NCI-H226 (cell line): ENCODE measurements at regions not wholly inside any gene's neighbourhood (a gene's known extent, or its start where the extent isn't known, plus 50 kb on each side); places are given as distances from the start of the nearest gene placed in this dataset.
"Not testable (repeated sequence)": the region's sequence is repeated elsewhere in the genome, so short reads cannot be mapped to it uniquely, and the experiment has no call there.

ENCODE experiments used
- DNase-seq: peaks from one replicate; pipeline ENCODE4 v3.0.0-alpha.2; 2015

DNA sequence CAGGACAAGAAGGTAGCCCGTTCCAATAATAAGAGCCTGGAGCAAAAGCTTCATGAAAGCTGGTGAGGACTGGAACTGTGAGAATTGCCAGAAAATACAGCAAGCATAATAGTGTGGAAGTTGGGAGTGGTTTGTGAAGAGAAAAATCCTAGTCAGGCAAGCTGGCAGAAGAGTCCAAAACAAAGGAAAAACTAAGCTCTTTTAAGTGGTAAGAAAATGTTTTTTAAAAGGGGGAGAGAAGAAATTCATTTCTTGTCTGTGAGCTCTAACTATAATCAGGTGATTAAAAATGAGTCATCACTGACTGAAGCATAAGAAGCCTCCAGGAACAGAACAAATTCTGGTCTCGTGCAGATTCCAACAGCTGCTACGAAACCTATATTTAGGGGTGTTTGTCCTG, 102.6 kb downstream of the CAAP1 start:
- DNase-seq: no peak

DNA sequence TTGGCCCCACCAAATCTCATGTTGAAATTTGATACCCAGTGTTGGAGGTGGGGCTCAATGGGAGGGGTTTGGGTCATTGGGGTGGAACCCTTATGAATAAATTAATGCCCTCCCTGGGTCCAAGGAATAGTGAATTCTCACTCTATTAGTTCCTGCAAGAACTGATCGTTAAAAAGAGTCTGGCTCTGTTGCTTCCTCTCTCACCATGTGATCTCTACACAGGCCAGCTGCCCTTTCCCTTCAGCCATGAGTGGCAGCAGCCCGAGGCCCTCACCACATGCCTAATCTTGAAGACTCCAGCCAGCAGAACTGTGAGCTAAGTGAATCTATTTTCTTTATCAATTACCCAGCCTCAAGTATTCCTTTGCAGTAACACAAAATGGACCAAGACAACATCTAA, 106.0 kb downstream of the CAAP1 start:
- no peak for DNase-seq

DNA sequence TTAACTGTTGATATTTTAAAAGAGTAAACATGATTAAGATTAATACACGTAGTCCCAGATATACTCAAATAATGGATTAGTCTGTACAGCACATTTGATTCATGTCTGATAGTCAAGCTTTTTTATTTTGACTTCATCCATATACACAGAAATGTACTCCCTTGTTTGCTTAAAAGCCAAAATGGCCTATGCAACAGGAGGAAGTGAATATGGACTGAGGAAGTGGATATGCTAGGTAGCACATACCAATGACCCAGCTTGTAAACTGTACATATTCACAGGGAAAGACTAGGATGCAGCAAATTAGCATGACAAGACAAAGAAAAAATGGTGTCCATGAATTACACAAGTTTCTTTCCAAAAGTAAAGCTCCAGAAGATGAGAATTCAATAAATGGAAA, 109.7 kb downstream of the CAAP1 start:
- no peak for DNase-seq

DNA sequence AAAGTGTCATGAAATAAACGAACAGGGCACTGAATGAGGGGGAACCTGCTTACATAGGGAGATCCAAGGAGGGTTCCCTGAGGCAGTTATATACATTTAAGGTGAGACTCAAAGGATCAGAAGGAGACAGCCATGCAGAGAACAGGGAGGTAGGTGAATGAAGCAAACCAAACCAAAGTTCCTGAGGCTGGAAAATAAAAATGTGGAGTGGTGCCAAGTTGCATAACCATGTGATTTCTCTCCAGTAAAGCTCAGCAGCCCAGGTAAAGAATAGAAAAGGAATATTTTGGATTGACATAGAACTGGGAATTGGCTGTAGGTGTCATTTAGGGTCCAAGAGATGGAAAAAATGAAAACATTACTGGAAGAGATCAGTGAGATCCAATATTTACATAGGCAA, 110.7 kb downstream of the CAAP1 start:
- DNase-seq: no peak

DNA sequence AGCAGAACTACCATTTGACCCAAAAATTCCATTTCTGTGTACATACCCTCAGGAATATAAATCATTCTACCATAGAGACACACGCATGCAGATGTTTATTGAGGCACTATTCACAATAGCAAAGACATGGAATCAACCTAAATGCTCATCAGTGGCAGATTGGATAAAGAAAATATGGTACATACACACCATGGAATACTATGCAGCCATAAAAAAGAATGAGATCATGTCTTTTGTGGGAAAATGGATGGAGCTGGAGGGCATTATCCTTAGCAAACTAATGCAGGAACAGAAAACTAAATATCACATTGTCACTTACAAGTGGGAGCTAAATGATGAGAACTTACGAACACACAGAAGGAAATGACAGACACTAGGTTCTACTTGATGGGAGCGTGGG, 112.3 kb downstream of the CAAP1 start:
- DNase-seq: not testable (repeated sequence)

DNA sequence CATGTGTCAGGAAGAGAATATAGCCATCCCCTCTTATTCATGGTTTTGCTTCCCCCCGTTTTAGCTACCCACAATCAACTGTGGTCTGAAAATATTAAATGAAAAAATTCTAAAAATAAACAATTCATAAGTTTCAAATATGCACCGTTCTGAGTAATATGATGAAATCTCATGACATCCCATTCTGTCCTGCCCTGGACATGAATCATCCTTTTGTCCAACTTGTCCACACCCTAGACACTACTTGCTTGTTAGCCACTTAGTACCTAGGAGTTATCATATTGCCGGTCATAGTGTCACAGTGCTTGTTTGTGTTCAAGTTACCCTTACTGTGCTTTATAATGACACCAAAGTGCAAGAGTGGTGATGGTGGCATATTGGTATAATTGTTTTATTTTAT, 113.5 kb downstream of the CAAP1 start:
- DNase-seq: no peak

DNA sequence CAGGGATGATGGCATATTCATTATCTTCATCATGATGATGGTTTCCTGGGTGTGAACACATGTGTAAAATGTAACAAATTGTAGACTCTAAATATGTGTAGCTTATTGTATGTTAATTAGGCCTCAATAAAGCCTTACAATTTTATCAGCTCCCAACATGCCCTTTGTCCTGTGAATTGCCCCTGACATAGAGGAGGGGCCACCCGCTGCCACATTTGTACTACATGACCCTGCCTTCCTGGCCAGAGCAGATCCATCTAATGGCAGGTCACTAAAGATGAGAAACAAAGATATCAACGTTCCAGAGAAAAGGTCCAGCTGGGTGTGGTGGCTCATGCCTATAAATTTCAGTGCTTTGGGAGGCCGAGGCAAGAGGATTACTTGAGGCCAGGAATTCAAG, 117.2 kb downstream of the CAAP1 start:
- no peak for DNase-seq

DNA sequence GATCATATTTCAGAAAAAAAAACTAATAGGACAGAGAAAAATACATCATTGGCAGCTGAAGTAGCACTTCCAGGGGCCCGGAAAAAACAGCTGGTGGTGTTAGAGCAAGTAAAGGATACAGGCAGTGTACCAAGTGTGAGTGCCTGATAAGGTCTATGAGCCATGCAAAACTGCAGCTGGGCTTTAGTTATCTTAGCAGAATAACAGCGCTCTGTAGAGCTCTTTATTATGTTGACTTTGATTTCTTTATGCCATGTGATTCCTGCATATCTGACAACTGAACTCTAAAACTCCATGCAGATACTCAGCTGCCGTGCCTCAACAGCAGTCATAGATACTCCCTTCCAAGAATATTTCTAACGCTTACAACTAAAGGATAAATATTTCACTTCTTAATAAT, 119.5 kb downstream of the CAAP1 start:
- no peak for DNase-seq

DNA sequence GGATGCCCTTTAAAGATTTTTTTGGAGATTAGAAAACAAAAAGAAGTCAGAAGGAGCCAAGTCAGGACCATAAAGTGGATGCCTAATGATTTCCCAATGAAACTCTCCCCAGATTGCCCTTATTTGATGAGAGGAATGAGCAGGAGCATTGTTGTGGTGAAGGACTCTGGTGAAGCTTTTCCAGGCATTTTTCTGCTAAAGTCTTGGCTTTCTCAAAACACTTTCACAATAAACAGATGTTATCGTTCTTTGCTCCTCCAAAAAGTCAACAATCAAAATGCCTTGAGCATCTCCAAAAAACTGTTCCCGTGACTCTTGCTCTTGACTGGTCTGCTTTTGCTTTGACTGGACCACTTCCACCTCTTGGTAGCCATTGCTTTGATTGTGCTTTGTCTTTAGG, 121.8 kb downstream of the CAAP1 start:
- no peak for DNase-seq

DNA sequence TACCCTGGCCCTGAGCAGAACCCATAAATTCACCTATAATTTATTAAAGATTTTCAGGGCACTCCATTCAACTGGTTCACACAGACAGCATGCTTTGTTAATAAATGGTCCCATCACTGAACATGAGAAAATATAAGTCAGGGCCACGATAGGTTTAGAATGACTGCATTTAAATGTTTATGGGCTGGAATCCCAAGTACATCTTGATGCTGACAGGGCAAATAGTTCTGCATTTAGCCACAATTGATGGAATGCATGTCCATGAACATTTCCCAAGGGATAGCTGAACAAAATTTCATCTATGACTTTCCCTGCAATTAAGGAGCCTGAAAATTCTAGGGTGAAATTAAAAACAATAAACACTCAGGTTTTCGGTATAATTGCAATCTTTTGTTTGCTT, 124.5 kb downstream of the CAAP1 start:
- DNase-seq: no peak

DNA sequence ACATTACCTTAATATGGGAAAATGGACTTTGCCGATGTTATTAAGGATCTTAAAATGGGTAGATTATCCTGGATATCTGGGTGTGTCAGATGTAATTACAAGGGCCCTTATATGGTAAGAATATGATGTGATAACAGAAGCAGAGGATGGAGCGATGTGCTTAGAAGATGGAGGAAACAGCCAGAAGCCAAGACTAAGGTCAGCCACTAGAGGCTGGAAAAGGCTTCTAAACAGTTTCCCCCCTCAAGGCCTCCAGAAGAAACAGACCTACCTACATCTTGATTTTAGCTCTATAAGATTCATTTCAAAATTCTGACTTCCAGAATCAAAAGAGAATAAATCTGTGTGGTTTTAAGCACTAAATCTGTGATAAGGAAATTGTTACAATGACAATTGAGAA, 131.9 kb downstream of the CAAP1 start:
- DNase-seq: no peak

DNA sequence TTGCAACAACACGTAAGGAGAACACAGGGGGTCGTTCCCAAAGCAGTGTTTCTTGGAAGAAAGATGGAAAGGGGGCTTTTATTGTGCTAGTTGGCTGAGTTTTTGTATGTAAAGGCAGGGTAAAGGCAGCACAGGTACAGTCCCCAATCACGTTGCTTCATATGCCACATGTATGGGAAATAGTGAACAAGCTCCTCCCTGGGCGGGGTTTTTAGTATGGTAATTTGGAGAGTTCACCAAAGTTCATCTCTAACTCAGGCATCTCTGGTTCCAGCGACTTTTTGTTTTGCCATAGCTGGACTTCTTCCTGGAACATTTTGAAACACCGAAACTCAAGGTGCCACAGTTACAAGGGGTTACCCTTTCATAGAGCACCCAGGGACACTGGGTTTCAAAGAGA, 133.9 kb downstream of the CAAP1 start:
- no peak for DNase-seq

DNA sequence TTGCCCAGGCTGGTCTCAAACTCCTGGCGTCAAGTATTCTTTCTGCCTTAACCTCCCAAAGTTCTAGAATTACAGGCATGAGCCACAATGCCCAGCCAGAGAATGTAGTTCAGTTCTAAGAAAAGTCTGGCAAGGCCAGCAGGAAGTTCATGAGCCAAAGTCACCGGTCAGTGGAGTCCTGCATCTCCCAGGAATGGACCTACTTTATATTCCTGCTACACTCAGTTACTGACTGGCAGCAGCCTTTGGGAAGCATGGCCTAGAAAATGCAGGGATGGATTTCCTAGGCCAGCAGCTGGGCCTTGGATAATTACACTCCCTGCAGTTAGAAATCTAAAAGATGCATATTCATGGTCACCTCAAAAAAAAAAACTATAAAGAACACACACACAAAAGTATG, 135.7 kb downstream of the CAAP1 start:
- DNase-seq: no peak

DNA sequence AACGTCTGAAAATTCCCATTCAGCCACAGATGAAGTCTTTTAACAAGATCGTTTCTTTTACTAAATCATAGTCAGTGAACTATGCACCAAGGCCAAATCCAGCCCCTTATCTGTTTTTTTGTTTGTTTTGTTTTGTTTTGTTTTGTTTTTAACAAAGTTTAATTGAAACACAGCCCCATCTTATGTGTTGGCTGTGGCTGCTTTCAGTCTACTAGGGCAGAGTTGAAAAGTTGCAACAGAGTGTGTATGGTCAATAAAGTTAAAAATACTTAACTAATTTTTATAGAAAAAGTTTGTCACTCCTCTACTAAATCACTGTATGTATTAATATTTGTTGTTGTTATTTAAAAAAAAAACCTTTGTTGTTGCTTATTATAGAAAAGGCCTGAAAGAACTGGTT, 137.1 kb downstream of the CAAP1 start:
- DNase-seq: no peak

DNA sequence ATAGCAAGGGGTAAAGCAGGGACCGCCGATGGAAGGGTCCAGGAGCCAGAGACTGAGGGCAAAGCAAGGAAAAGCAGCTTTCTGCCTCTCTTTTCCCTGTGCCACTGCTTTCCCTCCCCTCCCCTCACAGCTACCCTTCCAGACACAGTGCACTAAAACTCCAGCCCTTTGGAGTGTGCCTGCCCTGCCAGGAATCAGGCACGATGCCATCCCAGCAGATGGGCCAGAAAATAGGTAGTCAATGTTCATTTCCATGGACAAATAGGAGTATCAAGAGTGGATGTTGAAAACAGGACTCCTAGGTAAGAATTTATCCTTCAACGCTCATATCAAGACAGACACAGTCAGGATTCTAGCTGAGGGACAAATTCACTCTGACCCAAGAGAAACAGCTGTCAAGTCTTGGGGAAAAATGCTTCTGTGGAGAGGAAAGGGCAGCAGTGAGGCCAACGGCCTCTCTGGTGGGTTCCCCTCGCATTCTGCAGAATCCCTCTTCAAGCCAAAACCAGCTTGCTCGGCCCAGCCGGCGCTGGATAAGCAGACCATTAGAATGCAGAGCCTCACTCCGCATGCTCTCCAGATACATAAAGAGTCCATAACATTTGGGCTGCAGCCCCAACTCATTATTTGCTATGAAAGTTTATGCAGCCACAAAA, 138.0 kb downstream of the CAAP1 start:
- no peak for DNase-seq

DNA sequence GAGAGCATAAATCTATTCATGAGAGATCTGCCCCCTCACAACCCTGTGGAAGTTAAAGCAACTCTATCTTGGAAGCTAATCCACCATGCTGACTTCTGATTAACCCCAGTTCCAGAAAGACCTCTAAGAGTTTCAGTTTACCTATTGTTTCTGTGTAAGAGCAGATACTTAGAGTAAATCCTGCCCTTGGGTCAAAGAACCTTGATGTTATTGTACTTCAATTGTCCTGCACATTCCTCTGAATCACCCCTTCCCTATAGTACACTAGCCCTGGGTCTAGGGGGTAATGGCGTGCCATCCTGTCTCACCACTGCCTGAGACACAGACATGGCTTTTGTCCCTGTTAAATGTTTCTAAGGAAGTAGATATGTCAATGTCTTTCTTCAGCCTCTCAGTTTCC, 138.6 kb downstream of the CAAP1 start:
- no peak for DNase-seq

DNA sequence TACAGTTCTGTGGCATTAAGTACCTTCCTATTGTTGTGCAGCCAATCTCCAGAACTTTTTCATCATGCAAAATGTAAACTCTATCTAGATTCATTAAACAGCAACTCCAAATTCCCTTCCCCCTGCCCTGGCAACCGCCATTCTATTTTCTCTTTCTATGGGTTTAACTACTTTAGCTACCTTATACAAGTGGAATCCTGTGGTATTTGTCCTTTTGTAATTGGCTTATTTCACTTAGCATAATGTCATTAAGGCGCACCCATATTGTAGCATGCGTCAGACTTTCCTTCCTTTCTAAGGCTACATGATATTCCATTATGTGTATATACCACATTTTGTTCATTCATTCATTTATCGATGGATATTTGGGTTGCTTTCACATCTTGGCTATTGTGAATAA, 142.4 kb downstream of the CAAP1 start:
- no peak for DNase-seq

DNA sequence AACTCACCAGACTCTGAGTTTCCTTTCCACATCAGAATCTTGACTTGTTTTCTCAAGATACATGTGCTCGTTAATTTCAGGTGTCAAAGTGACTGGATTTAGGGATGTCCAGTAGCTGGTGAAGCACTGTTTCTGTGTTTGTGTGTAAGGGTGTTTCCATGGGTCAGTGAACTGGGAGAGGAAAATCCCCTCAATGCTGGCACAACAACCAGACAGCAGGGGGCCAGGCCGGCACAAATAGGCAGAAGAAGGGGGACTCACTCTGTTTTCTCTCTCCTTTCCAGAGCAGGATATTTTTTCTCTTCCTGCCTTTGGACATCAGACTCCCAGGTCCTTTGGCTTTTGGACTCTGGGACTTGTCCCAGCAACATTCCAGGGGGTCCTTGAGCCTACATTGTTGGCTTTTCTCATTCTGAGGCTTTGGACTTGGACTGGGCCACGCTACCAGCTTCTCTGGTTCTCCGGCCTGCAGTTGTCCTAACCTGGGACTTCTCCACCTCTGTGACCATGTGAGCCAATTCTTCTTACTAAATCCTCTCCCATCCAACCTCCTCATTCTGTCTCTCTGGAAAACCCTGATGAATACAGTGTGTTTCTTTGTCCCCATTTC, 144.0 kb downstream of the CAAP1 start:
- no peak for DNase-seq

DNA sequence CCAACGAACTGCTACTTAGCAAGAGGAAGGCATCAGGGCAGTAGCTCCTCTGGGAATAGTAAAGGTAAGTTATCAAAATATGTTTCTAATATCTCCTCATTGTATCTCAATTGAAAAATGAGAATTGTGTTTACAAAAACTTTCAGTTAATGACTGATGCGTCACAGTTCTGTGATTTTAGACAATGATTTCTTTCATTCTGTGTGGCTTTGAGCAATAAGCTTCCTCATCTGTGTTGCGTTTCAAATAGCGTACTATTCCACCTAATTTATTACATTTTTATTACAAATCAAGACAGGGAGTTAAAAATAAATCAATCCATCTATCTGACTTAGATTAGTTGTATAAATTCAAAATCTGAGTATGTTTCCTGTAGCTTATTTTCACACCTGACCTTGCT, 145.0 kb downstream of the CAAP1 start:
- DNase-seq: no peak

DNA sequence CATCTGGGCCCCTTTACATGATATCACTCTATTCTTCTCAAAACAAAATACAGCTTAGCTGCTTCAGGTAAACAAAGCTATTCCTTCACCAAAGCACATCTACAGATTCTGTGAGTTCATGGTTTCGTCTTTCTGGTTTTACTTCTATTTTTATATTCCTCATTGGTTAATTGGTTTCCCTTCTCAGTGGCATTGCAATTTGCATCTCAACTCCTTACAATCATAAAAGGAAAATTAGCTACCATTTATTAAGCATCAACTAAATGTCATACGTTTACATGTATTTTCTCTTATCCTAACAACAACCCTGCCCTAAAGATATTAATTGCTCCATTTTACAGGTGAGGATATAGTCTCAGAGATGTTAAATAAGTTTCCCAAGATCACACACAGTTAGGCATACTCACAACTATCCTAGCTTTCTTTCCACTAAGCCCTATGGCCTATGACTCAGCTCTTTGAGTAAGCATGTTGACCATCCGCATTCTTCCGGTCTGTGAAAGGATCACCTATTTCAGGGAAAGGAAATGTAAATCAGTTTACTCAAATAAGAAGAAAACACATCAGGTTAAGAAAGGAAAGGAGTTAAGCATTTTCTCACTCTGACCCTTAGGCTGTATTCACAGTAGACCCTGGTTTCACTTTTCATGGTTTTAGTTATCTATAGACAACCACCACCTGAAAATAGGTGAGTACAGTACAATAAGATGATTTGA, 146.1 kb downstream of the CAAP1 start:
- peak; percentile 15 for DNase-seq

DNA sequence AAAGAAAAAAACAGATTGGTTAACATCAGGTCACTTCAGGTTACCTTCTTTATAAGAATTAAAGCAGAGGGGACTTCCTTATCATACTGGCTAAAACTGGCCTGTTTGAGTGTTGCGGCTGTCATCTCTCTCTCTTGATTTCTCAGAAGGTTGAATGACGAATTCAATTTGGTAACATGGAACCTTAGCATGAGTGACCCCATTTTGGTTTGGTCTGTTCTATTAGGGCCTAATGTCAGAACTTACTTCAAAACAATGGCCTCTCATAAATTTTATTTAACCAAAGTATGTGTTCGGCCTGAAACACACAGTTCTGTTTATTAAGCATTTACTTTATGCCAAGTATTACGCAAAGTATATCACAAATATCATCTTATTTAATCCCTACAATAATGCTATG, 147.5 kb downstream of the CAAP1 start:
- no peak for DNase-seq

DNA sequence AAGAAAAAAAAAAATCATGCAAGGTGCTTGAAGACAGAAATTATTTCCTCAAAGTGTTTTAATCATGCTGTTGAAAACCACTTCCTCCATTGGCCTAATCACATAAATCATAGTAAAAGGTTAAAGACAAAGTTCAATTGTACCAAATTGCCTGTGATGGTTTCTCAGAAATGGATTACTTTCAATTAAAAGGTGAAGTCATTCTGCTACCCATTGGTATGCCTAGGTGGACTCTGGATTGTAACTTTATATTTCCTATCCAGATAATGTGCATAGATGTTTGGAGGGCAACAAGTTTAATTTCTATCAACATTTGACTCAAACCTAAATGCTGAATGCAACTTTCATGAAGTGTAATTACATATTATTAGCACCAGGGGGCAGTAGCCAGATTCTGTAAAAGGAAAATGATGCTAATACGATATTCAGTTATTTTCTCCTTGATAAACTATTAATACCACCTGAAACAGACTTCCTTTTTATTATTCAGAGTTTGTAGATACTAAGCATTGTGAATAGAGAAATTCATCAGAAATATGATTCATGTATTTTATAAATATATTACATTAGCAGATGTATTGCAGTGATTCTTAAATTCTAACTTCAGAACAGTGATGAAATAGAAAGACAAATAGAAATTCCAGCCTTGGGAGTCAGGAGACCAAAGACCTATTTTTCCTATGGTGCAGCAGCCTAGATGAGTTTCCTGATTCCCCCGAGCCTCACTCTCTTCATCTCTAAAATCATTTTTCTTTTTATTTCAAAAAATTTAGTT, 148.2 kb downstream of the CAAP1 start:
- DNase-seq: no peak

DNA sequence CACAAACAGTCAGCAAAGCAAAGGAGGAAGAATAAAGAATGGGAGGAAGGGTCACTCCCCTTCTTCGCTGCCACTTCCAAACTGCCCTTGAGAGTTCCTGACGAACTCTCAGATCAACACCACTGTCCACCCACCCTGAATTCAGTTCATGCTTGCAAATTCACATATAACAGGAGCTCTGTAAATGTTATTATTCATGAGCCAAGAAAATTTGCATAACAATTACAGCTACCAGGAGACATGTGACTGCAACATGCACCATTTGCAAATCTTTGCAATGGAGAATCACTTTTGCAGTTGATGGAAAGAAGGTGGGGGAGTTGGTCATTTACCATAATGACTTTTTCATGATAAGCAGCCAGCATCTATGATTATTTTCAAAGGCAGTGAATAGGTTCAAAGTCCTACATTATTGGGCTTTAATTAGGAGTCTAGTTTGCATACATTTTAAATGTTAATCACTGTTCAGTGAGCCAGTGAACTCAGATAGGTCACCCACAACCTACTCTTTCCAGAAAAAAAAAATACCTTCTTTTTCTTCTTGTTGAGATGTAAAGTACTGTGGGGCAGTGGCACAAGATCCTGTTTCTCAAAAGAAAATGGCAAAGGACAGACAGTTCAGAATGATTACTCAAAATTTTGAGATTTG, 149.7 kb downstream of the CAAP1 start:
- DNase-seq: no peak
